Body of pancreas (tissue), 4 donors: ENCODE measurements at regions not wholly inside any gene's neighbourhood (a gene's known extent, or its start where the extent isn't known, plus 50 kb on each side); places are given as distances from the start of the nearest gene placed in this dataset.

Experiments
- ATAC-seq: fragments of 150-250 bp; one replicate; pipeline ENCODE4 v1.9.1; 2016
- DNase-seq, 4 donors: peaks; one replicate each; pipeline ENCODE4 v3.0.0-alpha.2; 2019
- H3K27ac ChIP-seq, 4 donors: fragments of 200-600 bp; sonication (generic); 1 replicate in 3 of 4; 2 replicates in 1 of 4; pipeline versions ENCODE4 v1.5.1 to v1.6.1; 2016 to 2019; ENCODE audit warnings: mild to moderate bottlenecking in 1 of 4, mixed read lengths in 1 of 4, moderate library complexity in 1 of 4
- H3K27me3 ChIP-seq, 2 donors: fragments of 200-600 bp; sonication (generic); one replicate each; pipeline ENCODE4 v1.6.0; 2016; ENCODE audit warnings: mild to moderate bottlenecking in 1 of 2
- H3K36me3 ChIP-seq, 2 donors: fragments of 200-600 bp; sonication (generic); replicated peaks in 1 of 2; 2 replicates each; pipeline ENCODE4 v1.5.1; 2016; ENCODE audit warnings: low read depth in 2 of 2; ENCODE audit not compliant: insufficient read depth in 1 of 2
- H3K4me1 ChIP-seq: fragments of 200-600 bp; sonication (generic); one replicate; pipeline ENCODE4 v1.6.0; 2016
- H3K4me3 ChIP-seq, 2 donors: fragments of 200-600 bp; sonication (generic); 1 replicate in 1 of 2; 2 replicates in 1 of 2; pipeline ENCODE4 v1.5.1; 2016 to 2019
- H3K9me3 ChIP-seq, 3 donors: fragments of 200-600 bp; sonication (generic); 1 replicate in 2 of 3; 2 replicates in 1 of 3; pipeline ENCODE4 v1.5.1; 2016
- CTCF ChIP-seq, 7 experiments: fragments of 450-650 bp in 4 of 7; fragments of 200-600 bp in 3 of 7; sonication (generic) in 3 of 7; IDR thresholded peaks; one replicate each; pipeline ENCODE4 v1.5.1; 2016 to 2019; ENCODE audit warnings: antibody characterized with exemption in 7 of 7
- POLR2A ChIP-seq, 3 donors: fragments of 450-650 bp; IDR thresholded peaks; one replicate each; pipeline ENCODE4 v1.6.1; 2016; ENCODE audit warnings: antibody characterized with exemption in 3 of 3, mild to moderate bottlenecking in 2 of 3
- WGBS, 2 donors: methylation state at CpG; one replicate each; pipeline ENCODE4 v1.1.5; 2017; 5-methylcytosine and 5-hydroxymethylcytosine counted together
- intact Hi-C: fragments of 100-400 bp; cut with DNase I; formaldehyde crosslinking; loops from one replicate; pipeline ENCODE4 v1.15.1; 2023

- ATAC-seq (no peak), DNase-seq (no peak)
- Histone ChIP-seq H3K27ac (no peak overlapping the region), H3K9me3 (no peaks in the 10 kb centered on the region), H3K4me3 (no peak overlapping the region), H3K36me3 (no peaks in the 10 kb centered on the region), H3K27me3 (no peaks in the 10 kb centered on the region), H3K4me1 (no peaks in the 10 kb centered on the region)
- intact Hi-C loops, result no loop called here
- TF ChIP-seq CTCF (IDR thresholded peaks at IDR 0.05) (no peak), POLR2A (IDR thresholded peaks at IDR 0.05) (no peak)
- WGBS, 2 donors, result 75 to 78% methylated on average over 2 of the region's 2 CpGs
Observed at GRCh38 chr13:84049443-84050219, 167.4 kb upstream of the SLITRK1 start.

GRCh38 chr13:84044805-84045204 lies 162.5 kb upstream of the SLITRK1 start:
- Histone ChIP-seq H3K9me3 (no peaks in the 10 kb centered on the region), H3K27me3 (no peaks in the 10 kb centered on the region), H3K36me3 (no peaks in the 10 kb centered on the region), H3K4me3 (no peak overlapping the region), H3K27ac (no peak overlapping the region), H3K4me1 (no peaks in the 10 kb centered on the region)
- TF ChIP-seq POLR2A (IDR thresholded peaks at IDR 0.05) (no peak), CTCF (IDR thresholded peaks at IDR 0.05) (no peak)
- ATAC-seq, result no peak
- 51 to 58% methylated on average over 2 of the region's 2 CpGs for WGBS, 2 donors
- intact Hi-C loops, result no loop called here
- no peak for DNase-seq

DNA sequence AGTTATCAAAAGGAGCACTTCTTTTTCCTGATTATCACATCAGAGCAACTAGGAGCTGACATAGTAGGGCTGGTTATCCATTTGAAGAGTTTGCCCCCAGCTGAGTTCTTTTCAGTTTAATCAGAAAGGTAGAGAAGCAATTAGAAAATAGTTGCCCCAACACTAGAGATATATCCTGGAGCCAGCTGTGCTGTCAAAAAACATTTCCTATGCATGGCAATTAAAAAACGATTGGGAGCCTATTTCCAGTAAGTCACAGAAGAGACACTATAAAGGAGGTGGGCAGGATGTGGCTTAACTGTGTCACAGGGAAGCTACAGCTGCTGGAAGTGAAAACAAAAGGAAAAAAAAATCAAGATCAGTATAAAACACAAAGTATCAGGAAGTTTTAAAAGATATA lies 155.7 kb upstream of the SLITRK1 start:
- Histone ChIP-seq H3K4me3 (no peak overlapping the region), H3K9me3 (no peaks in the 10 kb centered on the region), H3K36me3 (no peaks in the 10 kb centered on the region), H3K27me3 (no peaks in the 10 kb centered on the region), H3K4me1 (no peaks in the 10 kb centered on the region), H3K27ac (no peak overlapping the region)
- DNase-seq, result no peak
- ATAC-seq, result no peak
- intact Hi-C loops, result no loop called here
- 6 to 7% methylated on average over 1 of the region's 1 CpG for WGBS, 2 donors
- no peak for TF ChIP-seq CTCF (IDR thresholded peaks at IDR 0.05)
- TF ChIP-seq POLR2A (IDR thresholded peaks at IDR 0.05), result no peak

GRCh38 chr13:84032116-84032515 lies 149.8 kb upstream of the SLITRK1 start:
- no peaks in the 10 kb centered on the region for H3K27me3 ChIP-seq

More at GRCh38 chr13:84032116-84032515, 149.8 kb upstream of the SLITRK1 start:
- intact Hi-C loops, result no loop called here
- Histone ChIP-seq H3K27ac (no peak overlapping the region), H3K36me3 (no peaks in the 10 kb centered on the region), H3K4me3 (no peak overlapping the region), H3K9me3 (no peaks in the 10 kb centered on the region), H3K4me1 (no peaks in the 10 kb centered on the region)
- no peak for ATAC-seq
- WGBS, 2 donors, result 35 to 83% methylated on average over 1 of the region's 1 CpG
- DNase-seq, result no peak
- no peak for TF ChIP-seq CTCF (IDR thresholded peaks at IDR 0.05)
- TF ChIP-seq POLR2A (IDR thresholded peaks at IDR 0.05), result no peak
